ENCODE measurements at regions not wholly inside any gene's neighbourhood (a gene's known extent, or its start where the extent isn't known, plus 50 kb on each side); places are given as distances from the start of the nearest gene placed in this dataset.

GRCh38 chr17:12591021-12591735 lies 74.5 kb upstream of the MYOCD start:
- Histone ChIP-seq H3K36me3 (ENCODE audit: control insufficient read depth in 1 of 2, insufficient read depth in 2 of 2, low read length in 2 of 2) (no peaks in the 10 kb centered on the region), H3K27ac (ENCODE audit: low read depth, low read length) (no peak overlapping the region), H2AFZ (ENCODE audit: insufficient read depth, low read length, poor library complexity) (no peak overlapping the region), H3K4ac (ENCODE audit: low read depth, low read length) (no peak overlapping the region), H4K12ac (ENCODE audit: low read depth, low read length) (no peak overlapping the region), H3K79me2 (ENCODE audit: control insufficient read depth, insufficient read depth, low read length, poor library complexity) (no peaks in the 10 kb centered on the region), H2BK120ac (ENCODE audit: insufficient read depth, low read length, poor library complexity) (no peak overlapping the region), H3K4me3 (ENCODE audit: low read depth, low read length) (no peak overlapping the region), H3K23ac (ENCODE audit: low read length) (no peak overlapping the region), H3K27me3 (ENCODE audit: insufficient read depth, low read length) (no peaks in the 10 kb centered on the region), H3K9me3 (ENCODE audit: insufficient read depth, low read depth, low read length) (no peaks in the 10 kb centered on the region), H3K9ac (ENCODE audit: low read length) (no peak overlapping the region), H3K4me2 (ENCODE audit: low read length) (no peak overlapping the region), H2BK12ac (ENCODE audit: low read length) (no peak overlapping the region), H3K14ac (ENCODE audit: low read length) (no peak overlapping the region), H4K8ac (ENCODE audit: low read depth, low read length) (no peak overlapping the region), H2BK5ac (ENCODE audit: low read depth, low read length, poor library complexity) (no peak overlapping the region), H3K18ac (ENCODE audit: low read length) (no peak overlapping the region), H3K4me1 (ENCODE audit: control insufficient read depth in 1 of 2, insufficient read depth in 2 of 2, low read length in 2 of 2) (peaks cover 0 to 3% of the 10 kb centered on the region in 2 experiments), H4K91ac (ENCODE audit: low read depth, low read length) (no peak overlapping the region), H3K79me1 (ENCODE audit: low read length) (no peaks in the 10 kb centered on the region), H2AK5ac (ENCODE audit: low read length) (no peak overlapping the region)
- DNase-seq: no peak
- no CpG with 5 or more reads among the region's 7 CpGs for WGBS (ENCODE audit: extremely low coverage, insufficient coverage, insufficient read length)

GRCh38 chr17:12592941-12593340 lies 72.7 kb upstream of the MYOCD start:
- Histone ChIP-seq H2BK5ac (ENCODE audit: low read depth, low read length, poor library complexity) (no peak overlapping the region), H3K4ac (ENCODE audit: low read depth, low read length) (no peak overlapping the region), H2AFZ (ENCODE audit: insufficient read depth, low read length, poor library complexity) (no peak overlapping the region), H3K27me3 (ENCODE audit: insufficient read depth, low read length) (no peaks in the 10 kb centered on the region), H3K36me3 (ENCODE audit: control insufficient read depth in 1 of 2, insufficient read depth in 2 of 2, low read length in 2 of 2) (no peaks in the 10 kb centered on the region), H4K91ac (ENCODE audit: low read depth, low read length) (no peak overlapping the region), H3K18ac (ENCODE audit: low read length) (no peak overlapping the region), H2AK5ac (ENCODE audit: low read length) (no peak overlapping the region), H3K27ac (ENCODE audit: low read depth, low read length) (no peak overlapping the region), H3K4me2 (ENCODE audit: low read length) (no peak overlapping the region), H2BK120ac (ENCODE audit: insufficient read depth, low read length, poor library complexity) (no peak overlapping the region), H4K12ac (ENCODE audit: low read depth, low read length) (no peak overlapping the region), H3K14ac (ENCODE audit: low read length) (no peak overlapping the region), H3K79me1 (ENCODE audit: low read length) (no peaks in the 10 kb centered on the region), H2BK12ac (ENCODE audit: low read length) (no peak overlapping the region), H4K8ac (ENCODE audit: low read depth, low read length) (no peak overlapping the region), H3K4me1 (ENCODE audit: control insufficient read depth in 1 of 2, insufficient read depth in 2 of 2, low read length in 2 of 2) (peaks cover 0 to 3% of the 10 kb centered on the region in 2 experiments), H3K23ac (ENCODE audit: low read length) (no peak overlapping the region), H3K9me3 (ENCODE audit: insufficient read depth, low read depth, low read length) (no peaks in the 10 kb centered on the region), H3K4me3 (ENCODE audit: low read depth, low read length) (no peak overlapping the region), H3K79me2 (ENCODE audit: control insufficient read depth, insufficient read depth, low read length, poor library complexity) (no peaks in the 10 kb centered on the region), H3K9ac (ENCODE audit: low read length) (no peak overlapping the region)
- WGBS (ENCODE audit: extremely low coverage, insufficient coverage, insufficient read length): no CpG with 5 or more reads among the region's 3 CpGs
- DNase-seq: no peak

- Histone ChIP-seq H4K12ac (ENCODE audit: low read depth, low read length) (no peak overlapping the region), H3K4ac (ENCODE audit: low read depth, low read length) (no peak overlapping the region), H2AFZ (ENCODE audit: insufficient read depth, low read length, poor library complexity) (no peak overlapping the region), H3K14ac (ENCODE audit: low read length) (no peak overlapping the region), H3K18ac (ENCODE audit: low read length) (no peak overlapping the region), H3K23ac (ENCODE audit: low read length) (no peak overlapping the region), H2BK120ac (ENCODE audit: insufficient read depth, low read length, poor library complexity) (no peak overlapping the region), H3K36me3 (ENCODE audit: control insufficient read depth in 1 of 2, insufficient read depth in 2 of 2, low read length in 2 of 2) (no peaks in the 10 kb centered on the region), H3K9me3 (ENCODE audit: insufficient read depth, low read depth, low read length) (no peaks in the 10 kb centered on the region), H3K79me1 (ENCODE audit: low read length) (no peaks in the 10 kb centered on the region), H2BK12ac (ENCODE audit: low read length) (no peak overlapping the region), H3K27me3 (ENCODE audit: insufficient read depth, low read length) (no peaks in the 10 kb centered on the region), H3K79me2 (ENCODE audit: control insufficient read depth, insufficient read depth, low read length, poor library complexity) (no peaks in the 10 kb centered on the region), H3K4me2 (ENCODE audit: low read length) (no peak overlapping the region), H3K9ac (ENCODE audit: low read length) (no peak overlapping the region), H3K4me1 (ENCODE audit: control insufficient read depth in 1 of 2, insufficient read depth in 2 of 2, low read length in 2 of 2) (no peaks in the 10 kb centered on the region), H2AK5ac (ENCODE audit: low read length) (no peak overlapping the region), H4K8ac (ENCODE audit: low read depth, low read length) (no peak overlapping the region), H3K27ac (ENCODE audit: low read depth, low read length) (no peak overlapping the region), H2BK5ac (ENCODE audit: low read depth, low read length, poor library complexity) (no peak overlapping the region), H4K91ac (ENCODE audit: low read depth, low read length) (no peak overlapping the region), H3K4me3 (ENCODE audit: low read depth, low read length) (no peak overlapping the region)
- DNase-seq: no peak
- WGBS (ENCODE audit: extremely low coverage, insufficient coverage, insufficient read length): no CpG with 5 or more reads among the region's 11 CpGs
Observed at GRCh38 chr17:12596961-12597360, 68.7 kb upstream of the MYOCD start.

GRCh38 chr17:12597895-12598294 lies 67.8 kb upstream of the MYOCD start:
- DNase-seq: no peak
- Histone ChIP-seq H2BK5ac (ENCODE audit: low read depth, low read length, poor library complexity) (no peak overlapping the region), H3K4me3 (ENCODE audit: low read depth, low read length) (no peak overlapping the region), H3K79me2 (ENCODE audit: control insufficient read depth, insufficient read depth, low read length, poor library complexity) (no peaks in the 10 kb centered on the region), H3K9me3 (ENCODE audit: insufficient read depth, low read depth, low read length) (no peaks in the 10 kb centered on the region), H3K27ac (ENCODE audit: low read depth, low read length) (no peak overlapping the region), H2AFZ (ENCODE audit: insufficient read depth, low read length, poor library complexity) (no peak overlapping the region), H2AK5ac (ENCODE audit: low read length) (no peak overlapping the region), H4K12ac (ENCODE audit: low read depth, low read length) (no peak overlapping the region), H3K14ac (ENCODE audit: low read length) (no peak overlapping the region), H3K4me2 (ENCODE audit: low read length) (no peak overlapping the region), H3K18ac (ENCODE audit: low read length) (no peak overlapping the region), H3K23ac (ENCODE audit: low read length) (no peak overlapping the region), H3K27me3 (ENCODE audit: insufficient read depth, low read length) (no peaks in the 10 kb centered on the region), H3K4ac (ENCODE audit: low read depth, low read length) (no peak overlapping the region), H2BK12ac (ENCODE audit: low read length) (no peak overlapping the region), H3K36me3 (ENCODE audit: control insufficient read depth in 1 of 2, insufficient read depth in 2 of 2, low read length in 2 of 2) (no peaks in the 10 kb centered on the region), H2BK120ac (ENCODE audit: insufficient read depth, low read length, poor library complexity) (no peak overlapping the region), H4K8ac (ENCODE audit: low read depth, low read length) (no peak overlapping the region), H4K91ac (ENCODE audit: low read depth, low read length) (no peak overlapping the region), H3K79me1 (ENCODE audit: low read length) (no peaks in the 10 kb centered on the region), H3K4me1 (ENCODE audit: control insufficient read depth in 1 of 2, insufficient read depth in 2 of 2, low read length in 2 of 2) (no peaks in the 10 kb centered on the region), H3K9ac (ENCODE audit: low read length) (no peak overlapping the region)
- WGBS (ENCODE audit: extremely low coverage, insufficient coverage, insufficient read length): no CpG with 5 or more reads among the region's 3 CpGs
